GM12878 (cell line): ENCODE measurements at regions not wholly inside any gene's neighbourhood (a gene's known extent, or its start where the extent isn't known, plus 50 kb on each side); places are given as distances from the start of the nearest gene placed in this dataset.

Experiments
- ATAC-seq: fragments of 200-7000 bp; cut with Tn5 transposase; 3 replicates; pipeline ENCODE4 v1.9.1; 2020; ENCODE audit warnings: mild to moderate bottlenecking, moderate library complexity
- BruUV-seq: library from RNA; stranded (reverse); fragments of 400-500 nt; replicated peaks from 2 replicates; lab custom pipeline; 2021; lab: Mats Ljungman, UMichigan
- CTCF ChIA-PET: fragments of 300-600 bp; sonication (Branson Sonifier 250); formaldehyde crosslinking; extraction: SDS; loops from one replicate; lab custom pipeline; 2021; ENCODE audit warnings: inconsistent platforms; lab: Yijun Ruan, JAX
- POLR2A ChIA-PET: fragments of 350-600 bp; formaldehyde crosslinking; extraction: SDS; loops from one replicate; lab custom pipeline; 2021; ENCODE audit warnings: inconsistent platforms; lab: Charles Lee
- RAD21 ChIA-PET: fragments of 300-600 bp; sonication (Branson Sonifier 250); formaldehyde crosslinking; loops from one replicate; lab custom pipeline; 2023; ENCODE audit warnings: antibody characterized with exemption; ENCODE audit not compliant: unreplicated experiment; lab: Charles Lee
- SMC1A ChIA-PET: fragments of 300-600 bp; sonication (Branson Sonifier 250); formaldehyde crosslinking; loops from one replicate; lab custom pipeline; 2023; ENCODE audit not compliant: unreplicated experiment, uncharacterized antibody; lab: Charles Lee
- DNase-seq: peaks from one replicate; pipeline ENCODE4 v3.0.0-alpha.2; 2011; ENCODE audit warnings: low read depth, low spot score
- FAIRE-seq: peaks from 3 replicates; lab custom pipeline; 2011; peaks lifted over from hg19 to GRCh38; lab: Jason Lieb, UNC
- H2AFZ ChIP-seq: 2 replicates; pipeline ENCODE4 v1.6.0; 2011; ENCODE audit warnings: low read depth, low read length, control low read depth; ENCODE audit not compliant: control insufficient read depth
- H3K27ac ChIP-seq: 2 replicates; pipeline ENCODE4 v1.5.1; 2011; ENCODE audit warnings: control low read depth; ENCODE audit not compliant: control insufficient read depth, insufficient read depth
- H3K27me3 ChIP-seq, 2 experiments: replicated peaks in 1 of 2; 2 replicates each; pipeline versions ENCODE4 v1.6.0 to v1.6.1; 2011; ENCODE audit warnings: low read length in 1 of 2; ENCODE audit not compliant: control insufficient read depth in 2 of 2, insufficient read depth in 2 of 2
- H3K36me3 ChIP-seq, 2 experiments: 2 replicates each; pipeline ENCODE4 v1.5.1; 2011; ENCODE audit warnings: low read length in 1 of 2; ENCODE audit not compliant: control insufficient read depth in 2 of 2, insufficient read depth in 2 of 2
- H3K4me1 ChIP-seq: 2 replicates; pipeline ENCODE4 v1.6.1; 2011; ENCODE audit warnings: mild to moderate bottlenecking, low read length, moderate library complexity, mixed read lengths; ENCODE audit not compliant: control insufficient read depth, insufficient read depth
- H3K4me2 ChIP-seq: 2 replicates; pipeline ENCODE4 v1.6.0; 2011; ENCODE audit warnings: control low read depth; ENCODE audit not compliant: control insufficient read depth, insufficient read depth
- H3K4me3 ChIP-seq: fragments of 200-600 bp; sonication (generic); 2 replicates; pipeline ENCODE4 v1.5.1; 2016
- H3K79me2 ChIP-seq: 2 replicates; pipeline ENCODE4 v1.6.0; 2011; ENCODE audit warnings: low read length; ENCODE audit not compliant: control insufficient read depth, insufficient read depth
- H3K9ac ChIP-seq: 2 replicates; pipeline ENCODE4 v1.8.0; 2011; ENCODE audit warnings: low read length, control low read depth, mixed read lengths; ENCODE audit not compliant: control insufficient read depth, insufficient read depth
- H3K9me3 ChIP-seq: replicated peaks from 3 replicates; pipeline ENCODE4 v1.5.1; 2011; ENCODE audit warnings: mild to moderate bottlenecking, low read length; ENCODE audit not compliant: control insufficient read depth, insufficient read depth
- H4K20me1 ChIP-seq: 2 replicates; pipeline ENCODE4 v1.6.0; 2011; ENCODE audit not compliant: control insufficient read depth, insufficient read depth
- CREM ChIP-seq: IDR thresholded peaks from 2 replicates; pipeline ENCODE4 v1.6.1; 2014; ENCODE audit warnings: antibody characterized with exemption, low read depth
- HDAC6 ChIP-seq: fragments of 200-600 bp; sonication (generic); IDR thresholded peaks from one replicate; pipeline ENCODE4 v1.8.0; 2017; ENCODE audit warnings: antibody characterized with exemption; ENCODE audit not compliant: unreplicated experiment
- KAT2A ChIP-seq: conservative IDR thresholded peaks from 2 replicates; pipeline ENCODE4 v1.6.1; 2011; ENCODE audit warnings: low read depth, low read length; ENCODE audit not compliant: control insufficient read depth
- NFXL1 ChIP-seq: fragments of 450-650 bp; IDR thresholded peaks from 2 replicates; pipeline ENCODE4 v1.6.1; 2017; ENCODE audit warnings: antibody characterized with exemption, mild to moderate bottlenecking, borderline replicate concordance
- NFYA ChIP-seq: IDR thresholded peaks from 2 replicates; pipeline ENCODE4 v1.6.1; 2011; ENCODE audit warnings: low read depth, mild to moderate bottlenecking, low read length, improper control_type of control experiment, borderline replicate concordance
- RAD51 ChIP-seq: fragments of 450-650 bp; IDR thresholded peaks from 2 replicates; pipeline ENCODE4 v1.6.1; 2016; ENCODE audit warnings: moderate library complexity, mild to moderate bottlenecking, inconsistent platforms
- RFX5 ChIP-seq: IDR thresholded peaks from 2 replicates; pipeline ENCODE4 v1.6.1; 2011; ENCODE audit warnings: low read depth, low read length, improper control_type of control experiment
- TCF12 ChIP-seq: IDR thresholded peaks from 2 replicates; pipeline ENCODE4 v1.6.1; 2011; ENCODE audit warnings: low read depth, mild to moderate bottlenecking, low read length
- WGBS: methylation state at CpG from one replicate; pipeline ENCODE4 v1.1.6; 2016; ENCODE audit warnings: low lambda C conversion rate; ENCODE audit not compliant: insufficient replicate concordance, insufficient coverage; ENCODE audit errors: missing lambda C conversion rate; 5-methylcytosine and 5-hydroxymethylcytosine counted together
- in situ Hi-C: fragments of 300-500 bp; cut with MboI; formaldehyde crosslinking; loops from 9 replicates; pipeline ENCODE4 v1.14.3; 2018; ENCODE audit warnings: mixed read lengths
- intact Hi-C: fragments of 100-400 bp; cut with micrococcal nuclease; formaldehyde crosslinking; loops from one replicate; pipeline ENCODE4 v1.14.2; 2022; ENCODE audit not compliant: unreplicated experiment

- no peaks in the 10 kb centered on the region for H3K79me2 ChIP-seq
- in situ Hi-C loops: no loop called here
- no peak overlapping the region for H3K27ac ChIP-seq
- SMC1A ChIA-PET: no interaction called here
- H3K36me3 ChIP-seq: no peaks in the 10 kb centered on the region
- CTCF ChIA-PET: no interaction called here
- intact Hi-C loops: no loop called here
- BruUV-seq: no TSS peak
- no peak overlapping the region for H3K9ac ChIP-seq
- H3K4me1 ChIP-seq: no peaks in the 10 kb centered on the region
- H3K27me3 ChIP-seq: peaks cover 2 to 3% of the 10 kb centered on the region in 2 experiments; a peak in 1 of 4 replicates
- no peak overlapping the region for H2AFZ ChIP-seq
- no peaks in the 10 kb centered on the region for H4K20me1 ChIP-seq
- POLR2A ChIA-PET: no interaction called here
- no peaks in the 10 kb centered on the region for H3K9me3 ChIP-seq
- no peak for TF ChIP-seq HDAC6
- TF ChIP-seq RFX5: no peak
- TF ChIP-seq CREM: no peak
- no peak for TF ChIP-seq TCF12
- ATAC-seq (no peak), FAIRE-seq (no peak), DNase-seq (no peak)
- 42% methylated on average over 13 of the region's 13 CpGs for WGBS
- H3K4me3 ChIP-seq: no peak overlapping the region
- H3K4me2 ChIP-seq: no peak overlapping the region
- RAD21 ChIA-PET: no interaction called here
Measured at GRCh38 chr18:10046178-10046807, 132.5 kb downstream of the VAPA start.

- Histone ChIP-seq H3K4me1 (no peaks in the 10 kb centered on the region), H3K27ac (no peak overlapping the region), H3K9ac (no peak overlapping the region), H3K9me3 (no peaks in the 10 kb centered on the region), H2AFZ (no peak overlapping the region), H3K79me2 (no peaks in the 10 kb centered on the region), H3K36me3 (no peaks in the 10 kb centered on the region), H3K4me2 (no peak overlapping the region), H3K4me3 (no peak overlapping the region), H3K27me3 (peaks cover 2 to 3% of the 10 kb centered on the region in 2 experiments; a peak in 1 of 4 replicates), H4K20me1 (no peaks in the 10 kb centered on the region)
- intact Hi-C loops: no loop called here
- BruUV-seq: no TSS peak
- ATAC-seq (no peak), DNase-seq (no peak), FAIRE-seq (no peak)
- ChIA-PET SMC1A (no interaction called here), RAD21 (no interaction called here), CTCF (no interaction called here), POLR2A (no interaction called here)
- TF ChIP-seq KAT2A (no peak), RAD51 (no peak), NFYA (no peak), NFXL1 (no peak)
- in situ Hi-C loops: no loop called here
- 21% methylated on average over 6 of the region's 6 CpGs for WGBS
Measured at GRCh38 chr18:10047237-10047636, 133.4 kb downstream of the VAPA start.
